ENCODE measurements at regions not wholly inside any gene's neighbourhood (a gene's known extent, or its start where the extent isn't known, plus 50 kb on each side); places are given as distances from the start of the nearest gene placed in this dataset.

GRCh38 chr5:40333459-40334241 is 346.1 kb upstream of the PTGER4 start:
- FAIRE-seq: no peak
- no peak for DNase-seq (ENCODE audit: insufficient read length, low spot score)
- TF ChIP-seq CTCF (IDR thresholded peaks at IDR 0.05; ENCODE audit: insufficient read depth, missing control alignments): no peak

- FAIRE-seq: no peak
- TF ChIP-seq CTCF (IDR thresholded peaks at IDR 0.05; ENCODE audit: insufficient read depth, missing control alignments): no peak
- DNase-seq (ENCODE audit: insufficient read length, low spot score): no peak
Measured at GRCh38 chr5:40332970-40333369, 346.7 kb upstream of the PTGER4 start.

GRCh38 chr5:40331616-40332015 is 348.1 kb upstream of the PTGER4 start:
- DNase-seq (ENCODE audit: insufficient read length, low spot score) (no peak), FAIRE-seq (no peak)
- TF ChIP-seq CTCF (IDR thresholded peaks at IDR 0.05; ENCODE audit: insufficient read depth, missing control alignments): no peak

GRCh38 chr5:40321514-40321913 is 358.2 kb upstream of the PTGER4 start:
- no peak for FAIRE-seq
- no peak for DNase-seq (ENCODE audit: insufficient read length, low spot score)
- TF ChIP-seq CTCF (IDR thresholded peaks at IDR 0.05; ENCODE audit: insufficient read depth, missing control alignments): no peak

GRCh38 chr5:40318395-40318794 is 361.3 kb upstream of the PTGER4 start:
- no peak for FAIRE-seq
- no peak for DNase-seq (ENCODE audit: insufficient read length, low spot score)
- no peak for TF ChIP-seq CTCF (IDR thresholded peaks at IDR 0.05; ENCODE audit: insufficient read depth, missing control alignments)

- FAIRE-seq (no peak), DNase-seq (ENCODE audit: insufficient read length, low spot score) (no peak)
- TF ChIP-seq CTCF (IDR thresholded peaks at IDR 0.05; ENCODE audit: insufficient read depth, missing control alignments): no peak
Measured at GRCh38 chr5:40317023-40317422, 362.7 kb upstream of the PTGER4 start.

- DNase-seq (ENCODE audit: insufficient read length, low spot score) (no peak), FAIRE-seq (no peak)
- TF ChIP-seq CTCF (IDR thresholded peaks at IDR 0.05; ENCODE audit: insufficient read depth, missing control alignments): no peak
Measured at GRCh38 chr5:40315126-40315525, 364.6 kb upstream of the PTGER4 start.
